ENCODE measurements at regions not wholly inside any gene's neighbourhood (a gene's known extent, or its start where the extent isn't known, plus 50 kb on each side); places are given as distances from the start of the nearest gene placed in this dataset.

GRCh38 chr17:77719806-77720205 is 238.7 kb upstream of the TNRC6C start:
- DNase-seq = no peak

DNA sequence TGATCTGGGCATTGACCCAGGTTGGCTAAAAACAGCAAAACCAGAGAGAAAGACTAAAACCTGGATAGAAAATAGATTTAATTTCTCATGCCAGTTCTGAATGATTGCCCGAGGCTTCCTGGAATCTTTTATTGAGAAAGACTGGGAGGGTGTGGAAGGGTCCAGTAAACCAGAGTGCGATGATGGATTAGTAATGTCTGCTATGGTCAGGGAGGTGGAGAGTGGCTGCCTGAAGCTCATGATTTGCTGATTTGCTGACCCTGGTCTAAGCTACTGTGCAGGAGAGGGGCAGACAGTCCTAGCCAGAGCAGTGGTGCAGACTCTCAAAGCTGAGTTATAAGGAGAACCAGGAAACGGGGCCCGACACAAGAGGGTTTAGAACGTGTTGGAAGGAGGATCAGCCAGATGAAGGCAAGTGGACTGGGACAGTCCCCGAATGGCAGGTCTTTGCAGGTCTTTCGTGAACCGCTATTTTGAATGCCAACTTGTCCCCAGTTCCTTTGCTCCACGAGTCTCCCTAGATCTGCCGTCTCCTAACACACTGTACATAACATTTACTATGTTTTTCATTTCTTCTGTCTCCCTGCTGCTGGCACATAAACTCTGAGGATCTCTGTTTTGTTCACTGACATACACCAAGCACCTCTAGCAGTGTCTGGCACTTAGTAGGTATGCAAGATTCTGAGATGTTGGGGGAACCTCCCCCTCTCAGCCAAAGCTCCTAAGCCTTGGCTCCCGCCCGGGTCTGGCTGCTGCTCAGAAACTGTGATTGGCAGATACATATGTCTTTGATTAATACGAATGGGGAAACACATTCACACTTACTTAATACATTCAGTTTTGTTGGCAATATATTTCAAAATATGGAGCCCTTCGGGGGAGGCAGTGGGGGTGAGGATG is 237.3 kb upstream of the TNRC6C start:
- DNase-seq = no peak

- DNase-seq = peak; percentile 13 to 17
Measured at GRCh38 chr17:77721846-77722160, 236.7 kb upstream of the TNRC6C start.

- DNase-seq = no peak
Measured at GRCh38 chr17:77722366-77722765, 236.1 kb upstream of the TNRC6C start.

DNA sequence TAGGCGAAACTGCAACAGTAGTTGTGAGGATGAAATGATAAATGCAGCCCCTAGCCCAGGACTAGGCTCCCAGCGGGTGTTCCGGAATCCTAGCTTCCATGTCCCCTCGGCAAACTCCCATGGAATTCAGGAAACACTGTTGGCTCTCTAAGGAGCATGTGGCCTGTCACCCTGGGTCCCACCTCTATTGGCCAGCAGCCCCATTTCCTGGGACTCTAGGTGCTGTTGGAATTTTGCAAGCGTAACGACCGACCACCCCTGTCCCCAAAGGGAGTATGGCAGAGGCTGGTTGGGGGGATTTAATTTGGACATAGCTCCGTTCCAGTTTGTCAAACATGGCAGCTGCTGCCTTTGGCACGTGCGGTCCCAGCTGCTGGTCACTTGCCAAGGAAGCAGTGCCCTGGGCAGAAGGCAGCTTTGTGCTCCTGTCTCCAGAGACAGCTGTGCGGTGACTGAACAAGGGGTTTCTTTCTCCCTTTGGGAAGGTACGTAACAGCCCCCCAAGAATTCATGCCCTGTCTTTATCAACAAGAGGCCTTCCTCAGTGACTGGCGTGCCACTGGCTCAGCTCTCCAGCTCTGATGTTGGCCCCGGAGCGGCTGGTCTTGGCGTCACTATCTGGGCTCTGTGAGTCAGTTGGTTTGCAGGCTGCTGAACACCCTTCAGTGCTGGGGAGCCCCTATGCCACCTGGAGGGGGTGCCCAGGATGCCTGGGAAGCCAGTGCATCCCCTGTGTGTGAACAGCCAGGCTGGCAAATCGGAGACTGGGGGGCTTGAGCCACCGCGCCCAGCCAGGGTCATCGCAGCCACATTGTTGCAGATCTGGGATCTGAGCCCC is 235.2 kb upstream of the TNRC6C start:
- DNase-seq = no peak

GRCh38 chr17:77723909-77724875 is 234.3 kb upstream of the TNRC6C start:
- DNase-seq = peak in 1 of 2 experiments; percentile 77

DNA sequence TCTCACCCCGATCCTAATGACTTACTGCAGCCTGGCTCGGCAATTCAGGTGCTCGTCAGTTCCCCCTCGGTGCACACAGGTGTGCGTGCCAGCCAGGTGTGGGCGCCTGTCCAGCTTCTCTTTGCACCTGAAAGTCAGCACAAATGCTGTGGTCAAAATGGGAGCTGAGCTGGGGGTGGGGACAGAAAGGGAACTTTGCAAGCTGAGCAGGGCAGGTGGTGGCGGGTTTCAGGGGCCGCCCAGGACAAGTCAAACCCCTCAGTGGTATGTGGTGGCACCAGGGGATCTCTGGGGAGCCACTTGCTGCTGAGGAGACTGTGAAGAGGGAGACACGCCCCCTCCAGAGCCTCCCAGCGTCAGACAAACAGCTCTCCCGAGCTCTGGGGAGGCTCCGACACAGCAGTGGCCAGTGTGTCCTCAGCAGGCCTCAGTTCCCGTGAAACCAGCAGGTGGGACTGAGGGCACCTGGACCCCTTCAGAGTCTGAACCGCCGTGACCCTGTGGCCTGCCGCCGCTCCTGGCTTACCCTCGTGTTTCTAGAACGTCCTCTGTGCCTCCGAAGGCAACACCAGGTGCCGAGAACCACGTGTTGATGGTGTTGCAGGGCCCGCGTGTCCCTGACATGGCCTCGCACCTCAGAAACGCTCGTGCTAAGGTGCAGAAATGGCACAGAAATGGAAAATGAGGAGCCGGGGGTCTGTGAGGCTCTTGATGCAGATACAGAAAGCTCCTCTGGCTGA is 233.5 kb upstream of the TNRC6C start:
- DNase-seq = peak; percentile 77 to 88

GRCh38 chr17:77725846-77726245 is 232.7 kb upstream of the TNRC6C start:
- DNase-seq = no peak

GRCh38 chr17:77726549-77727006 is 231.9 kb upstream of the TNRC6C start:
- no peak for DNase-seq

GRCh38 chr17:77727037-77727615 is 231.4 kb upstream of the TNRC6C start:
- no peak for DNase-seq

GRCh38 chr17:77728474-77728795 is 230.1 kb upstream of the TNRC6C start:
- DNase-seq = no peak

DNA sequence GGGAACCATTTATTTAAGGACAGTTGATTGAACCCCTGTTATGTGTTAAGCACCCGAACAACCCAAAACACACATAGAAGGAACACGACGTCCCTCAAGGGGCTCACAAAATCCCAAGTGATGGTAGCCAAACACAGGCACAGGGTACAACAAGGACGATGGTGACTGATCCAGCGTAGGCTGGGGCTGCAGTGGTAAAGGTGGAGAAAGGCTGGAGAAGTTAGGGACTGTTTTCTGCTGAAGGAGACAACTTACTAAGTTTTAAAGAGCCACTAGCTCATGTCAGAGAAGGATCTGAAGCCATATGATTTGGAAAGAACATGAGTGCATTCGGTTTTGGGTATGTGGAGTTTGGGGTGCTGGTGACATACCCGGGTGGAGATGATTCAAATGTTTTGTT is 229.6 kb upstream of the TNRC6C start:
- no peak for DNase-seq

GRCh38 chr17:77729587-77729986 is 228.9 kb upstream of the TNRC6C start:
- peak; percentile 41 to 51 for DNase-seq

DNA sequence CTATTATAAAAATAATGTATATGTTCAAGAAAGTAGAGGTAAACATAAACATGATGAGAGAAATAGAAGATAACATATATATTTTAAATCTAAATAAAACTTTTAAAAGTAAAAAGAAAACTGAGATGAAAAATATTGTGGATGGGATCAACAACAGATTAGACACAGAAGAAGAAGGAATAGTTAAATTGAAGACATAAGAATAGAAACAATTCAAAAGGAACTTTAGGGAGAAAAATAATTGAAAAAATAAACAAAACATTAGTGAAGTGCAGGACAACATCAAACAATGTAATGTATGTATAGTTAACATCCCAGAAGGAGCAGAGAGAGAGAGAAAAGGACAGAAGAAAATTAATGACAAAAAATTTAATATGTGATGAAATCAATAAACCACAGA is 228.1 kb upstream of the TNRC6C start:
- DNase-seq = no peak

DNA sequence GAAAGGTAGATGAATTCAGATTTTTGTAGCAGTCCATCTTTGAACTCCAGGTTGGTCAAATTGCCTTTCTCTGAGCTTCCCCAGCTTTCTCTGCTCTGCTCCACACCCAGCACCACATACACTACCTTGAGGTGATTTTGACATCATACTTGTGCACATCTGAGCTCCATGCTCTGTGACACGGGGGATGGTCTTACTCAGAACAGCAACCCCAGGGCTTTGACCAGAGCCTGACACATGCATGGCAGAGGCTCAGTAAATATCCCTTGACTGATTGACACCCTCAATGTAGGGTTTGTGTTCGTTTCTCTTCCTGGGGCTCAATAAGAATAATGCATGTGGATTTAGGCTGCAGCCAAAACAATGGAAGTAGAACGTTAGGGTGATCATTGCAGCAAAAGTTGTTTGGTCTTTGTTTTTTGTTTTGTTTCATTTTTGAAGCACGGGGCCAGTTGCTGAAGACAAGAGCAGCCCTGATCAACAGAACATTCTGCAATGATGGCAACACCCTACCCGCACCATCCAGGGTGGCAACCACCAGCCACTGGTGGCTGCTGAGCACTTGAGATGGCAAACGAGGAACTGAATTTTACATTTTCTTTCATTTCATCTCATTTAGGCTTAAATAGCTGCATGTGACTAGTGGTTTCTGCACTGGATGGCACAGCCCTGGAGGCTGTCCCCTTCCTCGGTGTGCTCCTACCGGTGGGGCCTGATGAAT is 224.8 kb upstream of the TNRC6C start:
- no peak for DNase-seq

- DNase-seq = peak; percentile 57 to 91
Measured at GRCh38 chr17:77734371-77735080, 224.0 kb upstream of the TNRC6C start.

GRCh38 chr17:77735081-77735565 is 223.4 kb upstream of the TNRC6C start:
- DNase-seq = peak; percentile 83 to 97

DNA sequence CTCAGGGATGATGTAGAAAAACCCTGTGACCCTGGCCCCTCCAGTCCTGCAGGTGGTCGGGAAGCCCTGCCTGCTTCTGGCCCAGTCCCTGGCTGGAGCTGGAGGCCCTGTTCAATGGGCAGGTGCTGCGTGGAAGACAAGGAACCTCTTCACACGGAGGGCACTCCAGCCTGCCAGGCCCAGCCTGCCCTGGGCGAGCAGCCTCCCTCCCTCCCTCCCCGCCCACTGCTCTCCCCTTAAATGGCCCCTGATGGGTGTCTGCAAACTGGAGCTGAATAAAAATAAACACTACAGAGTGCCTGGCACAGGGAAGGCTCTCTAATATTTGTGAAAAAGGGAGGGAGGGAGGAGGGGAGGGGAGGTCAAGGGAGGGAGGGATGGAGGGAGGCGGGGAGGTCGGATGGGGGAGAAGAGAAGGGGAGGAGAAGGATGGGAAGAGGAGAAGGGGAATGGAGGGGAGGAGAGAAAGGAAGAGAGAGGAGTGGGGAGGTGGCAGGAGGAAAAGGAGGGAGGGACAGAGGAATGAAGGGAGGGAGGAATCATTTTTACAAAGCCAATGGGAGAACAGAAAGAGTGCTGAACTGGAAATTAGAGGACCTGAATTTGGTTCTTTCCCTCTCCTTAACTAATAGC is 222.8 kb upstream of the TNRC6C start:
- peak; percentile 87 to 97 for DNase-seq

GRCh38 chr17:77736199-77736585 is 222.3 kb upstream of the TNRC6C start:
- peak; percentile 78 to 89 for DNase-seq

GRCh38 chr17:77736721-77737120 is 221.8 kb upstream of the TNRC6C start:
- DNase-seq = no peak
